Osteocyte (in vitro differentiated cells): ENCODE measurements at regions not wholly inside any gene's neighbourhood (a gene's known extent, or its start where the extent isn't known, plus 50 kb on each side); places are given as distances from the start of the nearest gene placed in this dataset.

Experiments used
- DNase-seq: peaks from one replicate; pipeline ENCODE4 v3.0.0; 2021; ENCODE audit warnings: mixed read lengths; ENCODE audit not compliant: unreplicated experiment; ENCODE audit errors: extremely low spot score
- H3K27ac Mint-ChIP-seq: one replicate; pipeline ENCODE4 v1.8.0; 2021; ENCODE audit warnings: mild to moderate bottlenecking, mixed read lengths; ENCODE audit not compliant: unreplicated experiment
- H3K27me3 Mint-ChIP-seq: one replicate; pipeline ENCODE4 v1.8.0; 2021; ENCODE audit warnings: mixed read lengths; ENCODE audit not compliant: unreplicated experiment
- H3K36me3 Mint-ChIP-seq: one replicate; pipeline ENCODE4 v1.8.0; 2021; ENCODE audit warnings: mixed read lengths; ENCODE audit not compliant: unreplicated experiment
- H3K4me1 Mint-ChIP-seq: one replicate; pipeline ENCODE4 v1.8.0; 2021; ENCODE audit warnings: mixed read lengths; ENCODE audit not compliant: unreplicated experiment
- H3K4me3 Mint-ChIP-seq: one replicate; pipeline ENCODE4 v1.8.0; 2021; ENCODE audit warnings: mild to moderate bottlenecking, moderate library complexity, mixed read lengths; ENCODE audit not compliant: unreplicated experiment
- H3K9me3 Mint-ChIP-seq: one replicate; pipeline ENCODE4 v1.8.0; 2021; ENCODE audit warnings: mixed read lengths; ENCODE audit not compliant: unreplicated experiment
- TF ChIP-seq, protein P1 (sequence below): fragments of 200-600 bp; sonication (generic); IDR thresholded peaks from 2 replicates; pipeline ENCODE4 v1.5.0; 2021; ENCODE audit warnings: antibody characterized with exemption, mild to moderate bottlenecking, moderate library complexity

DNA sequence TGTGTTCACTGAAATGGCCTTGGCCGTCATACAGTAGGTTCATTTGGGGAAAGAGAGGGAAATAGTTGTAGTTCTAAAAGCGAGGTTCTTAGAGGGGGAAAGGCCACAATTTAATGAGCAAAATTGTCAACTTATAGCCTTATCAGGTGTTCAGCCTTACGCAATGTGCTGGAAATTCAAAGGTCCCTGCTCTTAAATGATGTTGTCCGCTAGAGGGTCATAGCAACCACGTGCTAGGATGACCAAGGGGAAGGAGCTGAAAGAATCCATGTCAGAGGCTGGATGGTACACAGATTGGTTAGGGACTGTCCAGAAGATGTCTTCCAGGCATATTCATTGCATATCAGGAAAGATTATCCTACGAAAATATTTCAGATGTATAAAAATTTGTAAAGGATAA lies 282.3 kb upstream of the MEX3C start:
- no peak for DNase-seq
- Mint-ChIP-seq H3K27me3 (no peaks in the 10 kb centered on the region), H3K4me3 (no peak overlapping the region), H3K27ac (no peak overlapping the region), H3K4me1 (no peaks in the 10 kb centered on the region), H3K9me3 (no peaks in the 10 kb centered on the region), H3K36me3 (no peaks in the 10 kb centered on the region)
- TF ChIP-seq, protein P1, sequence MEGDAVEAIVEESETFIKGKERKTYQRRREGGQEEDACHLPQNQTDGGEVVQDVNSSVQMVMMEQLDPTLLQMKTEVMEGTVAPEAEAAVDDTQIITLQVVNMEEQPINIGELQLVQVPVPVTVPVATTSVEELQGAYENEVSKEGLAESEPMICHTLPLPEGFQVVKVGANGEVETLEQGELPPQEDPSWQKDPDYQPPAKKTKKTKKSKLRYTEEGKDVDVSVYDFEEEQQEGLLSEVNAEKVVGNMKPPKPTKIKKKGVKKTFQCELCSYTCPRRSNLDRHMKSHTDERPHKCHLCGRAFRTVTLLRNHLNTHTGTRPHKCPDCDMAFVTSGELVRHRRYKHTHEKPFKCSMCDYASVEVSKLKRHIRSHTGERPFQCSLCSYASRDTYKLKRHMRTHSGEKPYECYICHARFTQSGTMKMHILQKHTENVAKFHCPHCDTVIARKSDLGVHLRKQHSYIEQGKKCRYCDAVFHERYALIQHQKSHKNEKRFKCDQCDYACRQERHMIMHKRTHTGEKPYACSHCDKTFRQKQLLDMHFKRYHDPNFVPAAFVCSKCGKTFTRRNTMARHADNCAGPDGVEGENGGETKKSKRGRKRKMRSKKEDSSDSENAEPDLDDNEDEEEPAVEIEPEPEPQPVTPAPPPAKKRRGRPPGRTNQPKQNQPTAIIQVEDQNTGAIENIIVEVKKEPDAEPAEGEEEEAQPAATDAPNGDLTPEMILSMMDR: no peak

DNA sequence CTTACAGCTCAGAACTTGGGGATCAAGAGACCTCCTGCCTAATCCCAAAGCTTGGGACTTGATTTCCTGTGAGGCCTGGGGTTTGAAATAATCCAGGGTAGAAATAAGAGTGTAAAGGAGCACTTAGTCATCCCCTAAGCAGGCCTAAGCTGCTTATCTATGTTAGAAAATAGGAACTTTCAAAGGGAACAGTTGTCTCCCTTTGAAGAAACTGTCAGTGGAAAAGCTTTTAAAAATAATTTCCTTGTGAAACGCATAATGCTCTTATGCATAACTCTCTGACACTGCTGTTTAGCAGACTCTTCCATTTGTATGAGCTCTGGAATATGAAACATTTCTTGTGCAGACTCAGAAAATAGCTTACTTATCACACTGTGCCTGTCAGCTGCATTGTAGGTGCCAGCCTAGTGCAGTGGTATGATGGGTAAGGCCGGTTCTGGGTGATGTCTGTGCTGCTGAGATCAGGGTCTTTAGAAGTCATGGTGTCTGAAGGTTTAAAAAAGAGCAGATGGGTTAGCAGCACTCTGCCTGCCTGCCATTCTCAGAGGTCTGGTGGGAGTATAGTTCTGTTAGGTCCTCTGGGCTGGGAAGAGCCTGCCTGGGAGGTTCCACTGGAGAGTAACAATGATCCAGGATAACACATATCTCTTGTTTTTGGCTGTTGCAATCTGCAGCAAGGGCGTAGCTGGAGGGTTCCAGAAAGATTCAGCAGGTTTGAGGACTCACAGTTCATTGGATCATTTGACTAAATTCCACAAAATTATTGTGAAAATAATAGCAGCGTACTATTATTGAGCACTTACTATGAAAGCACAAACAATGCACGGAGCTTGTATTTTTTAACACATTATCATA lies 283.2 kb upstream of the MEX3C start:
- Mint-ChIP-seq H3K27me3 (no peaks in the 10 kb centered on the region), H3K4me1 (no peaks in the 10 kb centered on the region), H3K4me3 (no peak overlapping the region), H3K27ac (no peak overlapping the region), H3K9me3 (no peaks in the 10 kb centered on the region), H3K36me3 (no peaks in the 10 kb centered on the region)
- TF ChIP-seq, protein P1: no peak
- no peak for DNase-seq

DNA sequence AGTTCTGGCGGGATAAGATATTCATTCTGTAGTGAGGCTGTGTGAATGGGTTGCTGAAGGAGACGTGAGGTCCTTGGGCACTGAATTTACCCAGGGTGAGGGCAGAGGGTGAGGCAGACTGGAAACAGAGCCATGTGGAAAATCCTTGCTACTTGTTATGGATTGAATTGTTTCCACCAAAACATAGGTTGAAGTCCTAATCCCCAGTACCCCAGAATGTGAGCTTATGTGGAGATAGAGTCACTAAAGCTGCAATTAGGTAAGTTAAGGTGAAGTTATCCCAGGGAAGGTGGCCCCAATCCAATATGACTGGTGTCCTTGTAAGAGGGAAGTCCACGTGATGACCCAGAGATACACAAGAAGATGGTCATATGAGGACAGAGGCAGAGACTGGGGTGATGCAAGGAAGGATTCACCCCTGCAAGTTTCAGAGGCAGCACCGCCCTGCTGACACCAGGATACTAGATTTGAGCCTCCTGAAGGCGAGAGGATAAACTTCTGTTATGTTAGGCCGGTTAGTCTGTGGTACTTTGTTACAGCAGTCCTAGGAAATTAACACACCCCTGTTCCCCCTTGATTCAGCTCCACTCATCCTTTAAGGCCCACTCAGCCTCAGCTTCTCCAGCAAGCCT lies 289.4 kb upstream of the MEX3C start:
- Mint-ChIP-seq H3K9me3 (no peaks in the 10 kb centered on the region), H3K4me3 (no peak overlapping the region), H3K36me3 (no peaks in the 10 kb centered on the region), H3K27ac (no peak overlapping the region), H3K4me1 (no peaks in the 10 kb centered on the region), H3K27me3 (no peaks in the 10 kb centered on the region)
- TF ChIP-seq, protein P1: no peak
- no peak for DNase-seq

DNA sequence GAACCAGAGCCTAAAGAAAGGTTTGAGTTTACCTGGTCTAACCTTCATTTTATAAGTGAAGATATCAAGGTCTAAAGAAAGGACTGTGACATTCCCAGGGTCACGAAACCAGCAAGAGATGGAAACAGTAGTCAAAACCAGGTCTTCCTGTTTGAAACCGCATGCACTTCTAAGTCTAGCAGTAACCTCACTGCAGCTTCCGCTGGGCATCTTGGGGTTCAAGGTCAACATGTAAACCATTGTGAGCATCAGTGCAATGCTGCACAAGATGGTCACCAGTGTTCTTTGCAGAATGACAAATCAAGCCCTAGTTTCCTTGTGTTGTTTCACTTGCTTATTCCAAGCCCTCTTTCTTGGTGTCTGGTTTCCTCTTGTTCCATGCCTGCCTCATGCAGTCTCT lies 292.9 kb upstream of the MEX3C start:
- peaks cover 3% of the 10 kb centered on the region for H3K9me3 Mint-ChIP-seq
- H3K36me3 Mint-ChIP-seq: no peaks in the 10 kb centered on the region
- no peaks in the 10 kb centered on the region for H3K4me1 Mint-ChIP-seq
- H3K4me3 Mint-ChIP-seq: no peak overlapping the region
- DNase-seq: no peak
- no peak overlapping the region for H3K27ac Mint-ChIP-seq
- TF ChIP-seq, protein P1: no peak
- H3K27me3 Mint-ChIP-seq: no peaks in the 10 kb centered on the region

DNA sequence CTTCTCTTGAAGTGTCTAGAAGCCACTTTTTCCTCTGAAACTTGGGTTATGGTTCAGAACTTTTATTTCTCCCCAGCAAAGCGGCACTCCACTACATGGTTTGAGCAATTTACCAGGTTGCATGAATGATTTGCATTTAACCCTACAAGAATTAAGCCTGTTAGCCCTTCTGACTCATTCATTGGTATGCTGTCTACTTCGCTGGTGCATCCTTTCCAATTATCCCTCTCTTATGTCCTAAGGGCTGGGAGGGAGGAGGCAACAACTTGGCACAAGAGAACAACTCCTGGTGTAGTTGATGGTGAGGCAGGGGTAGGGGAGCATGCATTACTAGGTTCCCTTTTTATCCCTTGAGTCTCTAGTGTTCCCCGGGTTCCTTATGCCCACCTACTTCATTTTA lies 293.4 kb upstream of the MEX3C start:
- Mint-ChIP-seq H3K4me3 (no peak overlapping the region), H3K9me3 (peaks cover 3% of the 10 kb centered on the region), H3K4me1 (no peaks in the 10 kb centered on the region), H3K36me3 (no peaks in the 10 kb centered on the region), H3K27ac (no peak overlapping the region), H3K27me3 (no peaks in the 10 kb centered on the region)
- TF ChIP-seq, protein P1: no peak
- DNase-seq: no peak
